Fibroblast of lung (primary cell): ENCODE measurements at regions not wholly inside any gene's neighbourhood (a gene's known extent, or its start where the extent isn't known, plus 50 kb on each side); places are given as distances from the start of the nearest gene placed in this dataset.

Source experiments
- DNase-seq, 2 donors: peaks; one replicate each; pipeline versions ENCODE4 v3.0.0 to v3.0.0-alpha.2; 2010; ENCODE audit warnings: low read depth in 2 of 2
- H2AFZ ChIP-seq: 2 replicates; pipeline ENCODE4 v1.5.1; 2012; ENCODE audit warnings: low read length, control low read depth, inconsistent platforms
- H3K27ac ChIP-seq: 2 replicates; pipeline ENCODE4 v1.5.1; 2011; ENCODE audit warnings: low read length, control low read depth; ENCODE audit not compliant: insufficient read depth
- H3K27me3 ChIP-seq: 2 replicates; pipeline ENCODE4 v1.5.1; 2011; ENCODE audit warnings: mild to moderate bottlenecking, low read length; ENCODE audit not compliant: control insufficient read depth, insufficient read depth
- H3K36me3 ChIP-seq: 2 replicates; pipeline ENCODE4 v1.5.1; 2011; ENCODE audit warnings: low read length; ENCODE audit not compliant: control insufficient read depth, insufficient read depth
- H3K4me1 ChIP-seq: 2 replicates; pipeline ENCODE4 v1.5.1; 2011; ENCODE audit warnings: low read length; ENCODE audit not compliant: control insufficient read depth, insufficient read depth; ENCODE audit errors: extremely low read depth
- H3K4me2 ChIP-seq: 2 replicates; pipeline ENCODE4 v1.5.1; 2011; ENCODE audit warnings: low read length, control low read depth; ENCODE audit not compliant: insufficient read depth; ENCODE audit errors: extremely low read depth
- H3K4me3 ChIP-seq, 4 experiments: fragments of 200-600 bp in 1 of 4; sonication (generic) in 1 of 4; replicated peaks in 1 of 4; 2 replicates each; pipeline ENCODE4 v1.5.1; 2011 to 2016; ENCODE audit warnings: low read length in 4 of 4, low read depth in 3 of 4, mild to moderate bottlenecking in 3 of 4, control low read depth in 2 of 4, inconsistent platforms in 1 of 4, mixed read lengths in 1 of 4; ENCODE audit not compliant: insufficient read depth in 1 of 4; ENCODE audit errors: control extremely low read depth in 1 of 4
- H3K79me2 ChIP-seq: 2 replicates; pipeline ENCODE4 v1.5.1; 2012; ENCODE audit warnings: mild to moderate bottlenecking, low read length, inconsistent platforms; ENCODE audit not compliant: control insufficient read depth, insufficient read depth
- H3K9ac ChIP-seq: 2 replicates; pipeline ENCODE4 v1.5.1; 2011; ENCODE audit warnings: mild to moderate bottlenecking, low read length, control low read depth; ENCODE audit not compliant: insufficient read depth
- H3K9me3 ChIP-seq: 2 replicates; pipeline ENCODE4 v1.5.1; 2012; ENCODE audit warnings: low read depth, low read length; ENCODE audit not compliant: control insufficient read depth, insufficient read depth
- H4K20me1 ChIP-seq: 2 replicates; pipeline ENCODE4 v1.5.1; 2011; ENCODE audit warnings: low read length; ENCODE audit not compliant: control insufficient read depth, insufficient read depth; ENCODE audit errors: extremely low read depth
- CTCF ChIP-seq, 2 donors: IDR thresholded peaks in 1 of 2; conservative IDR thresholded peaks in 1 of 2; 1 replicate in 1 of 2; 2 replicates in 1 of 2; pipeline ENCODE4 v1.5.1; 2011 to 2012; ENCODE audit warnings: low read length in 2 of 2, control low read depth in 1 of 2, inconsistent platforms in 1 of 2, low read depth in 1 of 2, mild to moderate bottlenecking in 1 of 2
- EZH2 ChIP-seq: IDR thresholded peaks from 2 replicates; pipeline ENCODE4 v1.5.1; 2012; ENCODE audit warnings: low read length, control low read depth, mild to moderate bottlenecking; ENCODE audit errors: missing control alignments

GRCh38 chr12:76284816-76285750 lies 63.1 kb downstream of the BBS10 start:
- H3K27me3 ChIP-seq: no peaks in the 10 kb centered on the region
- no peak for TF ChIP-seq EZH2
- TF ChIP-seq CTCF (conservative IDR thresholded peaks at IDR 0.05 in 1 of 2, IDR thresholded peaks at IDR 0.05 in 1 of 2; ENCODE audit: low read depth in 1 of 2, low read length in 2 of 2): peak in 1 of 2 donors; percentile 11
- no peaks in the 10 kb centered on the region for H3K9me3 ChIP-seq
- no peak overlapping the region for H2AFZ ChIP-seq
- H3K4me2 ChIP-seq: peak overlapping the region; percentile 41
- no peaks in the 10 kb centered on the region for H3K36me3 ChIP-seq
- peak; percentile 60 to 77 for DNase-seq
- no peaks in the 10 kb centered on the region for H3K79me2 ChIP-seq
- H3K9ac ChIP-seq: no peak overlapping the region
- H3K4me1 ChIP-seq: peaks cover 13% of the 10 kb centered on the region
- H4K20me1 ChIP-seq: no peaks in the 10 kb centered on the region
- peak overlapping the region; percentile 9 for H3K27ac ChIP-seq
- H3K4me3 ChIP-seq: no peak overlapping the region

GRCh38 chr12:76282744-76283143 lies 65.5 kb downstream of the BBS10 start:
- Histone ChIP-seq H4K20me1 (no peaks in the 10 kb centered on the region), H3K27me3 (no peaks in the 10 kb centered on the region), H3K4me2 (no peak overlapping the region), H3K4me3 (no peak overlapping the region), H3K79me2 (no peaks in the 10 kb centered on the region), H3K36me3 (no peaks in the 10 kb centered on the region), H2AFZ (no peak overlapping the region), H3K9me3 (no peaks in the 10 kb centered on the region), H3K9ac (no peak overlapping the region), H3K27ac (no peak overlapping the region), H3K4me1 (peaks cover 26% of the 10 kb centered on the region)
- no peak for DNase-seq
- TF ChIP-seq EZH2 (no peak), CTCF (conservative IDR thresholded peaks at IDR 0.05 in 1 of 2, IDR thresholded peaks at IDR 0.05 in 1 of 2; ENCODE audit: low read depth in 1 of 2, low read length in 2 of 2) (no peak)

GRCh38 chr12:76277480-76277879 lies 70.7 kb downstream of the BBS10 start:
- Histone ChIP-seq H3K27ac (peak overlapping the region; percentile 64), H2AFZ (no peak overlapping the region), H3K4me3 (no peak overlapping the region), H4K20me1 (no peaks in the 10 kb centered on the region), H3K36me3 (no peaks in the 10 kb centered on the region), H3K9me3 (no peaks in the 10 kb centered on the region), H3K27me3 (no peaks in the 10 kb centered on the region), H3K4me2 (peak overlapping the region; percentile 54), H3K4me1 (peaks cover 37% of the 10 kb centered on the region), H3K9ac (no peak overlapping the region), H3K79me2 (no peaks in the 10 kb centered on the region)
- no peak for TF ChIP-seq CTCF (conservative IDR thresholded peaks at IDR 0.05 in 1 of 2, IDR thresholded peaks at IDR 0.05 in 1 of 2; ENCODE audit: low read depth in 1 of 2, low read length in 2 of 2)
- no peak for TF ChIP-seq EZH2
- peak; percentile 51 to 95 for DNase-seq
